ENCODE measurements at regions not wholly inside any gene's neighbourhood (a gene's known extent, or its start where the extent isn't known, plus 50 kb on each side); places are given as distances from the start of the nearest gene placed in this dataset.

GRCh38 chr1:245060684-245061374 is 94.0 kb upstream of the KIF26B start:
- no peaks in the 10 kb centered on the region for H3K4me1 ChIP-seq (ENCODE audit: control insufficient read depth, insufficient read depth, low read length)
- H3K27ac ChIP-seq (ENCODE audit: control insufficient read depth, insufficient read depth): no peak overlapping the region
- TF ChIP-seq JUNB (IDR thresholded peaks at IDR 0.05) (no peak), SMARCA5 (IDR thresholded peaks at IDR 0.05) (no peak), NFYA (IDR thresholded peaks at IDR 0.05; ENCODE audit: borderline replicate concordance, low read depth, low read length) (no peak)
- H3K27me3 ChIP-seq (replicated peaks in 1 of 2; ENCODE audit: control insufficient read depth in 2 of 2, insufficient read depth in 2 of 2, low read length in 1 of 2): no peaks in the 10 kb centered on the region; a peak in 1 of 4 replicates
- no peak overlapping the region for H3K4me2 ChIP-seq (ENCODE audit: control insufficient read depth, insufficient read depth)
- H4K20me1 ChIP-seq (ENCODE audit: control insufficient read depth, insufficient read depth): no peaks in the 10 kb centered on the region
- BruUV-seq (replicated peaks): no TSS peak
- in situ Hi-C loops (cut with MboI): no loop called here
- H3K4me3 ChIP-seq: no peak overlapping the region
- ChIA-PET POLR2A (interaction anchor here (0.6 kb wide), 1 partner anchor 13 kb away, joined by 4 read pairs; no protein-coding TSS in a partner anchor), SMC1A (ENCODE audit: uncharacterized antibody, unreplicated experiment) (interaction anchor here (1.0 to 1.1 kb wide), 3 partner anchors 25 to 259 kb away, joined by 3 read pairs; no protein-coding TSS in a partner anchor), RAD21 (ENCODE audit: unreplicated experiment) (no interaction called here), CTCF (interaction anchor here (1.2 to 1.5 kb wide), 3 partner anchors 18 to 458 kb away, joined by 3 to 8 read pairs (median 6); no protein-coding TSS in a partner anchor)
- ATAC-seq (no peak), FAIRE-seq (no peak), DNase-seq (ENCODE audit: low read depth, low spot score) (no peak)
- H3K9me3 ChIP-seq (replicated peaks; ENCODE audit: control insufficient read depth, insufficient read depth, low read length): no peaks in the 10 kb centered on the region
- no peak overlapping the region for H3K9ac ChIP-seq (ENCODE audit: control insufficient read depth, insufficient read depth, low read length)
- WGBS (ENCODE audit: insufficient coverage, insufficient replicate concordance, low lambda C conversion rate, missing lambda C conversion rate): 28% methylated on average over 6 of the region's 6 CpGs
- no peaks in the 10 kb centered on the region for H3K79me2 ChIP-seq (ENCODE audit: control insufficient read depth, insufficient read depth, low read length)
- H2AFZ ChIP-seq (ENCODE audit: control insufficient read depth, low read depth, low read length): no peak overlapping the region
- no peaks in the 10 kb centered on the region for H3K36me3 ChIP-seq (ENCODE audit: control insufficient read depth in 2 of 2, insufficient read depth in 2 of 2, low read length in 1 of 2)
- intact Hi-C loops (cut with micrococcal nuclease; ENCODE audit: unreplicated experiment): no loop called here

- Histone ChIP-seq H3K9ac (ENCODE audit: control insufficient read depth, insufficient read depth, low read length) (no peak overlapping the region), H3K27me3 (replicated peaks in 1 of 2; ENCODE audit: control insufficient read depth in 2 of 2, insufficient read depth in 2 of 2, low read length in 1 of 2) (no peaks in the 10 kb centered on the region; a peak in 1 of 4 replicates), H3K9me3 (replicated peaks; ENCODE audit: control insufficient read depth, insufficient read depth, low read length) (no peaks in the 10 kb centered on the region), H4K20me1 (ENCODE audit: control insufficient read depth, insufficient read depth) (no peaks in the 10 kb centered on the region), H3K36me3 (ENCODE audit: control insufficient read depth in 2 of 2, insufficient read depth in 2 of 2, low read length in 1 of 2) (no peaks in the 10 kb centered on the region), H3K4me3 (no peak overlapping the region), H3K27ac (ENCODE audit: control insufficient read depth, insufficient read depth) (no peak overlapping the region), H3K4me1 (ENCODE audit: control insufficient read depth, insufficient read depth, low read length) (no peaks in the 10 kb centered on the region), H3K79me2 (ENCODE audit: control insufficient read depth, insufficient read depth, low read length) (no peaks in the 10 kb centered on the region), H2AFZ (ENCODE audit: control insufficient read depth, low read depth, low read length) (no peak overlapping the region), H3K4me2 (ENCODE audit: control insufficient read depth, insufficient read depth) (no peak overlapping the region)
- BruUV-seq (replicated peaks): no TSS peak
- ChIA-PET RAD21 (ENCODE audit: unreplicated experiment) (no interaction called here), CTCF (interaction anchor here (1.2 to 1.5 kb wide), 3 partner anchors 17 to 457 kb away, joined by 3 to 8 read pairs (median 6); no protein-coding TSS in a partner anchor), SMC1A (ENCODE audit: uncharacterized antibody, unreplicated experiment) (interaction anchor here (1.0 to 1.1 kb wide), 3 partner anchors 24 to 258 kb away, joined by 3 read pairs; no protein-coding TSS in a partner anchor), POLR2A (interaction anchor here (0.6 kb wide), 2 partner anchors 12 to 169 kb away, joined by 4 read pairs; no protein-coding TSS in a partner anchor)
- intact Hi-C loops (cut with micrococcal nuclease; ENCODE audit: unreplicated experiment): no loop called here
- ATAC-seq (no peak), DNase-seq (ENCODE audit: low read depth, low spot score) (no peak), FAIRE-seq (no peak)
- in situ Hi-C loops (cut with MboI): no loop called here
- WGBS (ENCODE audit: insufficient coverage, insufficient replicate concordance, low lambda C conversion rate, missing lambda C conversion rate): 18% methylated on average over 5 of the region's 5 CpGs
- TF ChIP-seq WRNIP1 (IDR thresholded peaks at IDR 0.05; ENCODE audit: borderline replicate concordance, low read depth, low read length) (no peak), ZBTB33 (IDR thresholded peaks at IDR 0.05) (no peak), PBX3 (IDR thresholded peaks at IDR 0.05; ENCODE audit: insufficient replicate concordance, low read depth, low read length) (no peak), TCF3 (IDR thresholded peaks at IDR 0.05; ENCODE audit: borderline replicate concordance, insufficient read depth, low read depth, low read length) (no peak), USF1 (IDR thresholded peaks at IDR 0.05; ENCODE audit: borderline replicate concordance, extremely low read length, insufficient read depth, low read depth, low read length) (no peak), E2F4 (IDR thresholded peaks at IDR 0.05; ENCODE audit: low read depth, low read length) (no peak)
Measured at GRCh38 chr1:245059806-245060424, 94.9 kb upstream of the KIF26B start.
